NOMO-1 treated with DMSO at 0.1 percent for 48 hours (cell line): ENCODE measurements at regions not wholly inside any gene's neighbourhood (a gene's known extent, or its start where the extent isn't known, plus 50 kb on each side); places are given as distances from the start of the nearest gene placed in this dataset.
"Not testable (repeated sequence)": the region's sequence is repeated elsewhere in the genome, so short reads cannot be mapped to it uniquely, and the experiment has no call there.

ENCODE experiments used
- DNase-seq: peaks from one replicate; lab custom pipeline; 2025; ENCODE audit not compliant: unreplicated experiment; lab: John Stamatoyannopoulos, UW

- no peak for DNase-seq
Observed at GRCh38 chr7:41579961-41580935, 122.6 kb downstream of the INHBA start.

- peak; percentile 5 for DNase-seq
Observed at GRCh38 chr7:41578700-41579099, 124.2 kb downstream of the INHBA start.

GRCh38 chr7:41576166-41576565, 126.7 kb downstream of the INHBA start:
- no peak for DNase-seq

DNA sequence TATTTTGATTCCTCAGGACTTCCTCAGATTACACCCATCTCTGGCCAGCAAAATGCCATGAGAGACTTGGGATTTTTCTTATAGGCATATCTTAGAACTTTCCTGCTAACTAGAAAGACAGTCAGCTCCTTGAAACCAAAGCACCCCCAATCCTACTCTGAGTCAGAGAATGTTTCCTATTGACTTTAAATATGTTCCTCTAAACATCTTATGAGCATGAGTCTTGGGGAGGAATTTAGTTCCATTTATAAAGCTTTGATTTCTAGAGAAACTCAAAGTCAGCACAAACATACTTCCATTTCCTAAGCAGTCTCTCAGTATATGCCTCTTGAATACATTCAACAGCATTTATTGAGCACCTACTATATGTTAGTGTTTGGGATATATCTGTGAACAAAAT, 128.5 kb downstream of the INHBA start:
- DNase-seq = no peak

GRCh38 chr7:41573862-41574261, 129.0 kb downstream of the INHBA start:
- no peak for DNase-seq

GRCh38 chr7:41573443-41573842, 129.4 kb downstream of the INHBA start:
- DNase-seq = no peak

GRCh38 chr7:41573015-41573414, 129.9 kb downstream of the INHBA start:
- DNase-seq = no peak

GRCh38 chr7:41571573-41571972, 131.3 kb downstream of the INHBA start:
- DNase-seq = no peak

GRCh38 chr7:41570766-41571165, 132.1 kb downstream of the INHBA start:
- DNase-seq = no peak

DNA sequence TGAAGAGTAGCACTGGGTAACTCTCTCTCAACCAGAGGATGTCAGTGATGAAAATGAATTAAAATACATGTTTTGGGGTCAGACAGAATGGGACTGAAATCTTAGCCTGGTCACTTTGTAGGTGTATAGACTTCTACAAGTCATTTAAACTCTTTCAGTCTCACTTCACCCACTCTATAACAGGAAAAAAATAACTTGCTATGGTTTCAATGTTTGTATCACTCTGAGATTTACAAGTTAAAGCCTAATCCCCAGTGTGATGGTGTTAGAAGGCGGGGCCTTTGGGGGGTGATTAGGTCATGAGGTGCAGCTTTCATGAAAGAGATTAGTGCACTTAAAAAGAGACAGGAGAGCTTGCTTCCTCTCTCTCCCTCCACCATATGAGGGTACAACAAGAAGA, 134.8 kb downstream of the INHBA start:
- no peak for DNase-seq

- no peak for DNase-seq
Observed at GRCh38 chr7:41567731-41568114, 135.2 kb downstream of the INHBA start.

- DNase-seq = peak; percentile 76
Observed at GRCh38 chr7:41567031-41567730, 135.7 kb downstream of the INHBA start.

DNA sequence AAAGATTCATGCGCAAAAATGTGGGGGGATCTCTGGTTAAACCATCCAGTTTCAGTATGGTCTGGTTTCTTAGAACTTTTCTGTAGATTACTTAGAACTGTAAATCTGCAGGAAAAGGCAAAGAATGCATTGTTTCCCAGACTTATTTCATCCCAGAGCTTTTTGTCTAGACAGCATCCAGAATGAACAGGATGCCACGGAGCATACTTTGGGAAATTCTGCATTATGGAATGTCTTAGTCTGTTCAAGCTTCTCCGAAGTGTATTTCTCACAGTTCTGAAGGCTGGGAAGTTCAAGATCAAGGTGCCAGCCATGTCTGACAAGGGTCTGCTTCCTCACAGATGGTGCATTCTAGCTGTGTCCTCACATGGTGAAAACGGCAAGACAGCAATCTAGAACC, 136.3 kb downstream of the INHBA start:
- no peak for DNase-seq

DNA sequence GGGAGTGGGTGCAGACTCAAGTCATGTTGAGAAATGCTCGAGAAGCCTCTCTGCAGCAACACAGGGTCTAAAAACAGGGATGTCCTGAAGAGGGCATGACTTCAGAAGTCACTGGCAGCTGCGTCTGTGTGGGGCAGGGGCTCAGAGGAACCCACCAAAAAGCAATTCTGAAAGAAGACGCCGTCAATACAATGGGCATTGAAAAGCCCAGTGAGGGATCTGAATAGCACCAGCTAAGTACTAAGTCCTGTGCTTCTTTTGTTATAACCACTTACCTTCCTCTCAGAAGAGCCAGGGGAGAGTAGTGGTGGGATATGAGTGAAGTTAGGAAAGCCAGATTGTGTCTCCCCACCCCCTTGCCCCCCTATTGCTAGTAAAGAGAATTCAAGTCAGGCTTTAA, 137.2 kb downstream of the INHBA start:
- DNase-seq = no peak

GRCh38 chr7:41559426-41559825, 143.5 kb downstream of the INHBA start:
- no peak for DNase-seq

DNA sequence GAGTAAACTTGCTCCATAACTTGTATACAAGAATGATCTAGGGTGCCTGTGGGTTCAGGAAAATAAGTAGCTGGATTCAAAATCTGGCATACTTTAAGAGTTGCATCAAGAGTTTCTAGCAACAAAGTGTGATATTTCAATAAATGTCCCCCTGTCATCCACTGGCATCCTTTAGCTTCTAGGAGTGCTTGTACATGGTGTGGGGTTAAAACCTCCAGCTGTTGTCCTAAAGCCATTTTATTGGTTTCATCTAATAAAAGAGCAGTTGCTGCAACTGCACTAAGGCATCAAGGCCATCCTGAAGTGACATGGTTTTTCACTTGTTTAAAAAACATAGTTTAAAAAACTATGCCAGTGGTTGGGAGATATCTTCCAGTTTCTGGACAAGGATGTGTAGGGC, 148.4 kb downstream of the INHBA start:
- no peak for DNase-seq

- DNase-seq = not testable (repeated sequence)
Observed at GRCh38 chr7:41550046-41550445, 152.8 kb downstream of the INHBA start.

DNA sequence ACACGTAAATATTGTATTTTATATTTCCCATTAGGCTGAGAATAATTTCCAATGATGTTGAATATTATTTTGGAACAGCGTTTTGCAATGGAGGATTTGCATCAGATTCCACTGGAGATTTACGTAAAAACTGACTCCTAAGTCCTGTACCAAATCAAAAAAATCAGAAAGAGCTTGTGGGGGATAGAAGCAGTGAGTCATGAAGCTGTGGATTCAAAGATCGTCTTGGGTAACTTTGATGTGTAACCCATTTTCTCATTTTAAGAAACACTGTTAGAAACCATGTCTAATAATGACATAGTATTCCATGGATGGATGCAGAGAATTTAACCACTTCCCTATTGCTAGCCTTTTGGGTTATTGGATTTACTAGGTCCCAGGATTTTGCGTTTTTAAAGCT, 158.6 kb downstream of the INHBA start:
- DNase-seq = no peak

- DNase-seq = no peak
Observed at GRCh38 chr7:41540601-41541000, 162.3 kb downstream of the INHBA start.

DNA sequence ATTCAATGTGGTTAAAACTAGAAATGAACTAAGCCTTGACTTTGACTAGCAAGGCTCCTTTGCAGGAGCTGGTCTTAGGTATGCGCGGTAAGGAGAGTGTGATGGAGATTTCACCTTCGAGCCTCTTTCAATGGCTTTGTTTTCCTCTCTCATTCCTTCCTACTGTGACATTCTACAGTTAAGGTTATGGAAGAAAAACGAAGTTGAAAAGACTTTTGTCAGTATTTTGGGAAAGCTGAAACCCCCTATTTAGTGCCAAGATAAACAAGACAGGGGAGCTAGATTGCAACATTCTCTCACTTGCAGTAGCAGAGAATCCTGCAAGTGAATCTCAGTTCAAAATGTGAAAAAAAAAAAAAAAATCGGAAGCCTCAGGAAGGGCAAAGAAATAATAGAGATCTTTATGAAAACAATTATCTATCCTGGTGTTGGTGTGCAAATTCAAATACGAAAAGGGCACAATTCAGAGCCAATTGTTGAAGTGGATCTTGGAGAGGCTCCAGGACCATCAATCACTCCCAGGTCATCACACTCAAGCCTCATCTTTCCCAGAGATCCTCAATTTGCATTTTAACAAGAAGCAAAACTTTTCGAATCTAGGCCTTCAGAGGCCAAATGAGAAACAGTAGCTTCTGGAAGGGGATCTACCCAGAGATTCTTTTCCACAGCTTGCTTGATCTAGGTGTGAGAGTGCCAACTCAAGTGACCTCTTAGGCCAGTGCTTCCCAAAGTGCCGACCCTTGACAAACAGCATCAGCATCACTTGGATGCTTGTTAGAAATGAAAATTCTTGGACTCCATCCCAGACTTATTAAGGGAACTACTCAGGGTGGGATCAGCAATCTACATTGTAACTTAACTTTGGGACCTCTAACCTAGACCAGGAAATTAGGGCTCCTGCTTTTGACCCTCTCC, 163.8 kb downstream of the INHBA start:
- DNase-seq = no peak
